ENCODE measurements at regions not wholly inside any gene's neighbourhood (a gene's known extent, or its start where the extent isn't known, plus 50 kb on each side); places are given as distances from the start of the nearest gene placed in this dataset.

- H3K36me3 ChIP-seq (ENCODE audit: control insufficient read depth in 1 of 2, insufficient read depth in 2 of 2, low read length in 2 of 2) = no peaks in the 10 kb centered on the region
- intact Hi-C loops (cut with micrococcal nuclease) = no loop called here
- H3K27me3 ChIP-seq (ENCODE audit: insufficient read depth, low read length) = no peaks in the 10 kb centered on the region
- no TSS peak for BruUV-seq (replicated peaks)
- no peaks in the 10 kb centered on the region for H3K79me2 ChIP-seq (ENCODE audit: insufficient read depth, low read length)
- ATAC-seq = no peak
- no peak overlapping the region for H3K27ac ChIP-seq (ENCODE audit: low read depth, low read length)
- H3K9me3 ChIP-seq (ENCODE audit: control insufficient read depth in 1 of 2, insufficient read depth in 1 of 2, low read depth in 1 of 2, low read length in 2 of 2) = no peaks in the 10 kb centered on the region
- no peaks in the 10 kb centered on the region for H4K20me1 ChIP-seq (ENCODE audit: insufficient read depth)
- TF ChIP-seq EZH2phosphoT487 (IDR thresholded peaks at IDR 0.05; ENCODE audit: borderline replicate concordance) (no peak), EGR1 (IDR thresholded peaks at IDR 0.05; ENCODE audit: low read depth) (no peak), ZNF274 (IDR thresholded peaks at IDR 0.05; ENCODE audit: low read depth, low read length) (no peak), ATF3 (IDR thresholded peaks at IDR 0.05) (no peak), RAD21 (IDR thresholded peaks at IDR 0.05; ENCODE audit: low read depth) (no peak), JUND (IDR thresholded peaks at IDR 0.05) (no peak)
- CTCF ChIA-PET = no interaction called here
- POLR2A ChIA-PET = no interaction called here
- no peaks in the 10 kb centered on the region for H3K9me2 ChIP-seq (ENCODE audit: insufficient read depth)
- H3K9ac ChIP-seq (ENCODE audit: low read length) = no peak overlapping the region
- no peak overlapping the region for H3K4me2 ChIP-seq (ENCODE audit: low read length)
- H3K4me3 ChIP-seq (replicated peaks in 1 of 2; ENCODE audit: low read depth in 1 of 2, low read length in 2 of 2) = no peak overlapping the region
- DNase-seq (ENCODE audit: low read depth, low spot score) = no peak
- RAD21 ChIA-PET (ENCODE audit: low non-redundant PET in 1 of 2, low total read pairs in 2 of 2, uncharacterized antibody in 2 of 2, unreplicated experiment in 2 of 2) = no interaction called here
- peaks cover 9 to 29% of the 10 kb centered on the region in 2 experiments; a peak in 3 of 4 replicates for H3K4me1 ChIP-seq (ENCODE audit: control insufficient read depth in 1 of 2, insufficient read depth in 2 of 2, low read length in 2 of 2)
- no peak overlapping the region for H2AFZ ChIP-seq (ENCODE audit: low read depth, low read length, poor library complexity, severe bottlenecking)
These were observed 80.5 kb upstream of the FRMD1 start for GRCh38 chr6:168159506-168159905.

- ChIA-PET CTCF (no interaction called here), RAD21 (ENCODE audit: low non-redundant PET in 1 of 2, low total read pairs in 2 of 2, uncharacterized antibody in 2 of 2, unreplicated experiment in 2 of 2) (no interaction called here), POLR2A (no interaction called here)
- Histone ChIP-seq H4K20me1 (ENCODE audit: insufficient read depth) (no peaks in the 10 kb centered on the region), H3K9me3 (ENCODE audit: control insufficient read depth in 1 of 2, insufficient read depth in 1 of 2, low read depth in 1 of 2, low read length in 2 of 2) (no peaks in the 10 kb centered on the region), H3K9me2 (ENCODE audit: insufficient read depth) (no peaks in the 10 kb centered on the region), H3K79me2 (ENCODE audit: insufficient read depth, low read length) (no peaks in the 10 kb centered on the region), H3K27me3 (ENCODE audit: insufficient read depth, low read length) (no peaks in the 10 kb centered on the region), H3K4me2 (ENCODE audit: low read length) (no peak overlapping the region), H2AFZ (ENCODE audit: low read depth, low read length, poor library complexity, severe bottlenecking) (no peak overlapping the region), H3K4me3 (replicated peaks in 1 of 2; ENCODE audit: low read depth in 1 of 2, low read length in 2 of 2) (no peak overlapping the region), H3K36me3 (ENCODE audit: control insufficient read depth in 1 of 2, insufficient read depth in 2 of 2, low read length in 2 of 2) (no peaks in the 10 kb centered on the region), H3K27ac (ENCODE audit: low read depth, low read length) (no peak overlapping the region), H3K4me1 (ENCODE audit: control insufficient read depth in 1 of 2, insufficient read depth in 2 of 2, low read length in 2 of 2) (peaks cover 9 to 29% of the 10 kb centered on the region in 2 experiments; a peak in 3 of 4 replicates), H3K9ac (ENCODE audit: low read length) (no peak overlapping the region)
- ATAC-seq = no peak
- no peak for TF ChIP-seq EGR1 (IDR thresholded peaks at IDR 0.05; ENCODE audit: low read depth)
- TF ChIP-seq CBX3 (IDR thresholded peaks at IDR 0.05; ENCODE audit: low read depth) = no peak
- no peak for TF ChIP-seq POLR2AphosphoS5 (IDR thresholded peaks at IDR 0.05; ENCODE audit: low read depth, low read length)
- TF ChIP-seq, protein P1, sequence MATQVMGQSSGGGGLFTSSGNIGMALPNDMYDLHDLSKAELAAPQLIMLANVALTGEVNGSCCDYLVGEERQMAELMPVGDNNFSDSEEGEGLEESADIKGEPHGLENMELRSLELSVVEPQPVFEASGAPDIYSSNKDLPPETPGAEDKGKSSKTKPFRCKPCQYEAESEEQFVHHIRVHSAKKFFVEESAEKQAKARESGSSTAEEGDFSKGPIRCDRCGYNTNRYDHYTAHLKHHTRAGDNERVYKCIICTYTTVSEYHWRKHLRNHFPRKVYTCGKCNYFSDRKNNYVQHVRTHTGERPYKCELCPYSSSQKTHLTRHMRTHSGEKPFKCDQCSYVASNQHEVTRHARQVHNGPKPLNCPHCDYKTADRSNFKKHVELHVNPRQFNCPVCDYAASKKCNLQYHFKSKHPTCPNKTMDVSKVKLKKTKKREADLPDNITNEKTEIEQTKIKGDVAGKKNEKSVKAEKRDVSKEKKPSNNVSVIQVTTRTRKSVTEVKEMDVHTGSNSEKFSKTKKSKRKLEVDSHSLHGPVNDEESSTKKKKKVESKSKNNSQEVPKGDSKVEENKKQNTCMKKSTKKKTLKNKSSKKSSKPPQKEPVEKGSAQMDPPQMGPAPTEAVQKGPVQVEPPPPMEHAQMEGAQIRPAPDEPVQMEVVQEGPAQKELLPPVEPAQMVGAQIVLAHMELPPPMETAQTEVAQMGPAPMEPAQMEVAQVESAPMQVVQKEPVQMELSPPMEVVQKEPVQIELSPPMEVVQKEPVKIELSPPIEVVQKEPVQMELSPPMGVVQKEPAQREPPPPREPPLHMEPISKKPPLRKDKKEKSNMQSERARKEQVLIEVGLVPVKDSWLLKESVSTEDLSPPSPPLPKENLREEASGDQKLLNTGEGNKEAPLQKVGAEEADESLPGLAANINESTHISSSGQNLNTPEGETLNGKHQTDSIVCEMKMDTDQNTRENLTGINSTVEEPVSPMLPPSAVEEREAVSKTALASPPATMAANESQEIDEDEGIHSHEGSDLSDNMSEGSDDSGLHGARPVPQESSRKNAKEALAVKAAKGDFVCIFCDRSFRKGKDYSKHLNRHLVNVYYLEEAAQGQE (IDR thresholded peaks at IDR 0.05; ENCODE audit: low read depth) = no peak
- TF ChIP-seq, protein P2, sequence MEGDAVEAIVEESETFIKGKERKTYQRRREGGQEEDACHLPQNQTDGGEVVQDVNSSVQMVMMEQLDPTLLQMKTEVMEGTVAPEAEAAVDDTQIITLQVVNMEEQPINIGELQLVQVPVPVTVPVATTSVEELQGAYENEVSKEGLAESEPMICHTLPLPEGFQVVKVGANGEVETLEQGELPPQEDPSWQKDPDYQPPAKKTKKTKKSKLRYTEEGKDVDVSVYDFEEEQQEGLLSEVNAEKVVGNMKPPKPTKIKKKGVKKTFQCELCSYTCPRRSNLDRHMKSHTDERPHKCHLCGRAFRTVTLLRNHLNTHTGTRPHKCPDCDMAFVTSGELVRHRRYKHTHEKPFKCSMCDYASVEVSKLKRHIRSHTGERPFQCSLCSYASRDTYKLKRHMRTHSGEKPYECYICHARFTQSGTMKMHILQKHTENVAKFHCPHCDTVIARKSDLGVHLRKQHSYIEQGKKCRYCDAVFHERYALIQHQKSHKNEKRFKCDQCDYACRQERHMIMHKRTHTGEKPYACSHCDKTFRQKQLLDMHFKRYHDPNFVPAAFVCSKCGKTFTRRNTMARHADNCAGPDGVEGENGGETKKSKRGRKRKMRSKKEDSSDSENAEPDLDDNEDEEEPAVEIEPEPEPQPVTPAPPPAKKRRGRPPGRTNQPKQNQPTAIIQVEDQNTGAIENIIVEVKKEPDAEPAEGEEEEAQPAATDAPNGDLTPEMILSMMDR (IDR thresholded peaks at IDR 0.05 in 2 of 3, conservative IDR thresholded peaks at IDR 0.05 in 1 of 3; ENCODE audit: borderline replicate concordance in 1 of 3, insufficient read depth in 1 of 3, low read depth in 2 of 3, low read length in 2 of 3) = no peak
- no peak for TF ChIP-seq SIN3A (IDR thresholded peaks at IDR 0.05; ENCODE audit: low read depth)
- intact Hi-C loops (cut with micrococcal nuclease) = no loop called here
- no peak for DNase-seq (ENCODE audit: low read depth, low spot score)
- no TSS peak for BruUV-seq (replicated peaks)
These were observed 80.0 kb upstream of the FRMD1 start for GRCh38 chr6:168158980-168159349.
